ENCODE measurements at regions not wholly inside any gene's neighbourhood (a gene's known extent, or its start where the extent isn't known, plus 50 kb on each side); places are given as distances from the start of the nearest gene placed in this dataset.

DNA sequence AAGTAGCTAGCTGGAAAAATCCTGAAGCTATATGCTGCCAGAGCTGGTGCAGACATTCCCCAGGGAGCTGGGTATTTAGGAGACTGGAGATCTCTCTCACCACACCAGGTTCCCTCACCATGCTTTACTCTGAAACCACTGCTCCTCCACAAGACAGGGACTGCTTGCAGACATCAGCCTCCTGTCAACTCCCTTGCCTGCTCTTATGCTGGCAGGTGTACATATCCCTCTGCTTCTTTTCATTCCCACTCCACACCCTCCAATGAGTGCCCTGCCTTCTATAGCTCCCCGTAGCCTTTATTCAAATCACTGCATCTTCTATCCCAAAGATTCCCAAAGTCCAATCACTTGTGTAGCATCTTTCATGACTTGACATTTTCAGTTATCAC, 380.7 kb downstream of the NFIB start (continued):
- TF ChIP-seq, protein P1, sequence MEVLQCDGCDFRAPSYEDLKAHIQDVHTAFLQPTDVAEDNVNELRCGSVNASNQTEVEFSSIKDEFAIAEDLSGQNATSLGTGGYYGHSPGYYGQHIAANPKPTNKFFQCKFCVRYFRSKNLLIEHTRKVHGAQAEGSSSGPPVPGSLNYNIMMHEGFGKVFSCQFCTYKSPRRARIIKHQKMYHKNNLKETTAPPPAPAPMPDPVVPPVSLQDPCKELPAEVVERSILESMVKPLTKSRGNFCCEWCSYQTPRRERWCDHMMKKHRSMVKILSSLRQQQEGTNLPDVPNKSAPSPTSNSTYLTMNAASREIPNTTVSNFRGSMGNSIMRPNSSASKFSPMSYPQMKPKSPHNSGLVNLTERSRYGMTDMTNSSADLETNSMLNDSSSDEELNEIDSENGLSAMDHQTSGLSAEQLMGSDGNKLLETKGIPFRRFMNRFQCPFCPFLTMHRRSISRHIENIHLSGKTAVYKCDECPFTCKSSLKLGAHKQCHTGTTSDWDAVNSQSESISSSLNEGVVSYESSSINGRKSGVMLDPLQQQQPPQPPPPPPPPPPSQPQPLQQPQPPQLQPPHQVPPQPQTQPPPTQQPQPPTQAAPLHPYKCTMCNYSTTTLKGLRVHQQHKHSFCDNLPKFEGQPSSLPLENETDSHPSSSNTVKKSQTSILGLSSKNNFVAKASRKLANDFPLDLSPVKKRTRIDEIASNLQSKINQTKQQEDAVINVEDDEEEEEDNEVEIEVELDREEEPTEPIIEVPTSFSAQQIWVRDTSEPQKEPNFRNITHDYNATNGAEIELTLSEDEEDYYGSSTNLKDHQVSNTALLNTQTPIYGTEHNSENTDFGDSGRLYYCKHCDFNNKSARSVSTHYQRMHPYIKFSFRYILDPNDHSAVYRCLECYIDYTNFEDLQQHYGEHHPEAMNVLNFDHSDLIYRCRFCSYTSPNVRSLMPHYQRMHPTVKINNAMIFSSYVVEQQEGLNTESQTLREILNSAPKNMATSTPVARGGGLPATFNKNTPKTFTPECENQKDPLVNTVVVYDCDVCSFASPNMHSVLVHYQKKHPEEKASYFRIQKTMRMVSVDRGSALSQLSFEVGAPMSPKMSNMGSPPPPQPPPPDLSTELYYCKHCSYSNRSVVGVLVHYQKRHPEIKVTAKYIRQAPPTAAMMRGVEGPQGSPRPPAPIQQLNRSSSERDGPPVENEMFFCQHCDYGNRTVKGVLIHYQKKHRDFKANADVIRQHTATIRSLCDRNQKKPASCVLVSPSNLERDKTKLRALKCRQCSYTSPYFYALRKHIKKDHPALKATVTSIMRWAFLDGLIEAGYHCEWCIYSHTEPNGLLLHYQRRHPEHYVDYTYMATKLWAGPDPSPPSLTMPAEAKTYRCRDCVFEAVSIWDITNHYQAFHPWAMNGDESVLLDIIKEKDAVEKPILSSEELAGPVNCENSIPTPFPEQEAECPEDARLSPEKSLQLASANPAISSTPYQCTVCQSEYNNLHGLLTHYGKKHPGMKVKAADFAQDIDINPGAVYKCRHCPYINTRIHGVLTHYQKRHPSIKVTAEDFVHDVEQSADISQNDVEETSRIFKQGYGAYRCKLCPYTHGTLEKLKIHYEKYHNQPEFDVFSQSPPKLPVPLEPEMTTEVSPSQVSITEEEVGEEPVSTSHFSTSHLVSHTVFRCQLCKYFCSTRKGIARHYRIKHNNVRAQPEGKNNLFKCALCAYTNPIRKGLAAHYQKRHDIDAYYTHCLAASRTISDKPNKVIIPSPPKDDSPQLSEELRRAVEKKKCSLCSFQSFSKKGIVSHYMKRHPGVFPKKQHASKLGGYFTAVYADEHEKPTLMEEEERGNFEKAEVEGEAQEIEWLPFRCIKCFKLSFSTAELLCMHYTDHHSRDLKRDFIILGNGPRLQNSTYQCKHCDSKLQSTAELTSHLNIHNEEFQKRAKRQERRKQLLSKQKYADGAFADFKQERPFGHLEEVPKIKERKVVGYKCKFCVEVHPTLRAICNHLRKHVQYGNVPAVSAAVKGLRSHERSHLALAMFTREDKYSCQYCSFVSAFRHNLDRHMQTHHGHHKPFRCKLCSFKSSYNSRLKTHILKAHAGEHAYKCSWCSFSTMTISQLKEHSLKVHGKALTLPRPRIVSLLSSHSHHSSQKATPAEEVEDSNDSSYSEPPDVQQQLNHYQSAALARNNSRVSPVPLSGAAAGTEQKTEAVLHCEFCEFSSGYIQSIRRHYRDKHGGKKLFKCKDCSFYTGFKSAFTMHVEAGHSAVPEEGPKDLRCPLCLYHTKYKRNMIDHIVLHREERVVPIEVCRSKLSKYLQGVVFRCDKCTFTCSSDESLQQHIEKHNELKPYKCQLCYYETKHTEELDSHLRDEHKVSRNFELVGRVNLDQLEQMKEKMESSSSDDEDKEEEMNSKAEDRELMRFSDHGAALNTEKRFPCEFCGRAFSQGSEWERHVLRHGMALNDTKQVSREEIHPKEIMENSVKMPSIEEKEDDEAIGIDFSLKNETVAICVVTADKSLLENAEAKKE (CRISPR knock-in tag; IDR thresholded peaks at IDR 0.05): no peak
- TF ChIP-seq, protein P2, sequence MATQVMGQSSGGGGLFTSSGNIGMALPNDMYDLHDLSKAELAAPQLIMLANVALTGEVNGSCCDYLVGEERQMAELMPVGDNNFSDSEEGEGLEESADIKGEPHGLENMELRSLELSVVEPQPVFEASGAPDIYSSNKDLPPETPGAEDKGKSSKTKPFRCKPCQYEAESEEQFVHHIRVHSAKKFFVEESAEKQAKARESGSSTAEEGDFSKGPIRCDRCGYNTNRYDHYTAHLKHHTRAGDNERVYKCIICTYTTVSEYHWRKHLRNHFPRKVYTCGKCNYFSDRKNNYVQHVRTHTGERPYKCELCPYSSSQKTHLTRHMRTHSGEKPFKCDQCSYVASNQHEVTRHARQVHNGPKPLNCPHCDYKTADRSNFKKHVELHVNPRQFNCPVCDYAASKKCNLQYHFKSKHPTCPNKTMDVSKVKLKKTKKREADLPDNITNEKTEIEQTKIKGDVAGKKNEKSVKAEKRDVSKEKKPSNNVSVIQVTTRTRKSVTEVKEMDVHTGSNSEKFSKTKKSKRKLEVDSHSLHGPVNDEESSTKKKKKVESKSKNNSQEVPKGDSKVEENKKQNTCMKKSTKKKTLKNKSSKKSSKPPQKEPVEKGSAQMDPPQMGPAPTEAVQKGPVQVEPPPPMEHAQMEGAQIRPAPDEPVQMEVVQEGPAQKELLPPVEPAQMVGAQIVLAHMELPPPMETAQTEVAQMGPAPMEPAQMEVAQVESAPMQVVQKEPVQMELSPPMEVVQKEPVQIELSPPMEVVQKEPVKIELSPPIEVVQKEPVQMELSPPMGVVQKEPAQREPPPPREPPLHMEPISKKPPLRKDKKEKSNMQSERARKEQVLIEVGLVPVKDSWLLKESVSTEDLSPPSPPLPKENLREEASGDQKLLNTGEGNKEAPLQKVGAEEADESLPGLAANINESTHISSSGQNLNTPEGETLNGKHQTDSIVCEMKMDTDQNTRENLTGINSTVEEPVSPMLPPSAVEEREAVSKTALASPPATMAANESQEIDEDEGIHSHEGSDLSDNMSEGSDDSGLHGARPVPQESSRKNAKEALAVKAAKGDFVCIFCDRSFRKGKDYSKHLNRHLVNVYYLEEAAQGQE (IDR thresholded peaks at IDR 0.05; ENCODE audit: unreplicated experiment): no peak
- TF ChIP-seq CREB1 (CRISPR knock-in tag; IDR thresholded peaks at IDR 0.05; ENCODE audit: low read depth) (no peak), ZNF114 (CRISPR knock-in tag; IDR thresholded peaks at IDR 0.05) (no peak), STAT1 (IDR thresholded peaks at IDR 0.05; ENCODE audit: unreplicated experiment) (no peak), EZH2phosphoT487 (IDR thresholded peaks at IDR 0.05; ENCODE audit: unreplicated experiment) (no peak), POLR2AphosphoS5 (IDR thresholded peaks at IDR 0.05; ENCODE audit: low read depth) (no peak)

Measured in GM23338 (cell line).